Ascending aorta (tissue), 2 donors: ENCODE measurements at regions not wholly inside any gene's neighbourhood (a gene's known extent, or its start where the extent isn't known, plus 50 kb on each side); places are given as distances from the start of the nearest gene placed in this dataset.

Source experiments
- DNase-seq, 2 donors: peaks; one replicate each; pipeline ENCODE4 v3.0.0-alpha.2; 2019; ENCODE audit warnings: low spot score in 2 of 2
- H3K27ac ChIP-seq, 2 donors: fragments of 200-600 bp; sonication (generic); one replicate each; pipeline ENCODE4 v1.5.1; 2016 to 2017; ENCODE audit warnings: mild to moderate bottlenecking in 1 of 2
- H3K27me3 ChIP-seq: fragments of 200-600 bp; sonication (generic); one replicate; pipeline ENCODE4 v1.5.1; 2017
- H3K36me3 ChIP-seq, 2 donors: fragments of 200-600 bp; sonication (generic); one replicate each; pipeline ENCODE4 v1.5.1; 2016
- H3K4me1 ChIP-seq, 2 donors: fragments of 200-600 bp; sonication (generic); one replicate each; pipeline ENCODE4 v1.5.1; 2016 to 2017; ENCODE audit warnings: mild to moderate bottlenecking in 1 of 2
- H3K4me3 ChIP-seq, 2 donors: fragments of 200-600 bp; sonication (generic); one replicate each; pipeline ENCODE4 v1.5.1; 2016 to 2017; ENCODE audit warnings: mild to moderate bottlenecking in 1 of 2
- H3K9me3 ChIP-seq, 2 donors: fragments of 200-600 bp; sonication (generic); one replicate each; pipeline ENCODE4 v1.5.1; 2016
- CTCF ChIP-seq, 3 experiments: fragments of 200-600 bp in 2 of 3; fragments of 450-650 bp in 1 of 3; sonication (generic) in 2 of 3; IDR thresholded peaks; one replicate each; pipeline ENCODE4 v1.5.1; 2016 to 2019; ENCODE audit warnings: antibody characterized with exemption in 3 of 3, mild to moderate bottlenecking in 1 of 3, moderate library complexity in 1 of 3
- intact Hi-C: fragments of 100-400 bp; cut with DNase I; formaldehyde crosslinking; loops from one replicate; pipeline ENCODE4 v1.15.1; 2023

DNA sequence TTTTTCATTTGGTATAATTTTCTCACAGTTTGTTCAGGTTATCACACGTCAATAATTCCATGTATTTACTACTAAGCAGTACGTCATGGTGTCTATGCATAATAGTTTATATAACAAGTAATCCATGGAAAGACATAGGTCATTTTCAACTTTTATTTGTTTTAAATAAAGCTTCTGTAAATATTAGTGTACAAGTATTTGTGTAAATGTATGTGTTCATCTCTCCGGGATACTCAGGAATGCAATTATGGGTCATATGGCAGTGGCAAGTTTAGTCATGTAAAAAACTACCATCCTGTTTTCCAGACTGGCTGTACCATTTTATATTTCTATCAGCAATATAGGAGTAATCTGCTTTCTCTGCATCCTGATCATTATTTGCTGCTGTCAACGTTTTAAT lies 231.1 kb upstream of the ZNF804A start:
- TF ChIP-seq CTCF (IDR thresholded peaks at IDR 0.05): no peak
- Histone ChIP-seq H3K36me3 (no peaks in the 10 kb centered on the region), H3K4me3 (no peak overlapping the region), H3K27me3 (no peaks in the 10 kb centered on the region), H3K4me1 (no peaks in the 10 kb centered on the region), H3K27ac (no peak overlapping the region), H3K9me3 (no peaks in the 10 kb centered on the region)
- intact Hi-C loops: no loop called here
- DNase-seq: no peak

DNA sequence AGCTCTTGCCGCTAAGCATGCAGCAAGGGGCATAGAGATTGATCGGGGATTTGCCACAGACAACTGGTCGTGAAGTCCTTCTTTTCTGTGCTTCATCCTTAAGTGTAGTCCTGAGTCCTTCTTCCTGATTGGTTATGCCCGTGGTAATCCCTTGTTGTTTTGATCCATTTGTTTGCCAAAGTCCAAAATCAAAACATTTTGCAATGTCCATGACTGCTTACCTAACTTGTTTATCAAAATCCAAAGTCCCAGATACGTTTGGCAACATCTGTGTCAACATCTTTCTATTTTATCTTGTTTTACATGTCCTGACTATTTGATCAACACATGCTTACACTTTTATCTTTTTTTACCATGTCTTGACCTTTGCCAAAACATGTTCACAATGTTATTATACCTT lies 229.0 kb upstream of the ZNF804A start:
- Histone ChIP-seq H3K4me3 (no peak overlapping the region), H3K27ac (no peak overlapping the region), H3K36me3 (no peaks in the 10 kb centered on the region), H3K4me1 (no peaks in the 10 kb centered on the region), H3K9me3 (no peaks in the 10 kb centered on the region), H3K27me3 (no peaks in the 10 kb centered on the region)
- intact Hi-C loops: no loop called here
- no peak for DNase-seq
- TF ChIP-seq CTCF (IDR thresholded peaks at IDR 0.05): no peak

DNA sequence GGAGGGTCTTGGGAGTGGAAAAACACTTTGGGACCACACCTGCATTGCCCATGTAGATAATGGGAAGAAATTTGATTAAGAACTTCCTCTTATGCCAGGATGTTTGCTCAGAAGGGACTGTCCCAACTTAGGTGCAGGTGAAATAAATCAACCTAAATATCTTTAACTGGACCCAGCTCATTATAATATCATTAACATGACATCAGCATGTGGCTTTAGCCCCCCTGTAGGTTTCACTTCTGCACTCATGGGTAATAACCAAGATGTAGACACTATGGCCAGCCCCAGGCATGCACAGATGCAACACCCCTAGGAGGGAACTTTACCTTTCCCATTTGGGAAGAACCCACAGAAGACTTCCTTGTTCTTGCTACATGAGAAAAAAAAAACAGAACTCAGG lies 227.4 kb upstream of the ZNF804A start:
- Histone ChIP-seq H3K36me3 (no peaks in the 10 kb centered on the region), H3K9me3 (no peaks in the 10 kb centered on the region), H3K4me3 (no peak overlapping the region), H3K27ac (no peak overlapping the region), H3K4me1 (no peaks in the 10 kb centered on the region), H3K27me3 (no peaks in the 10 kb centered on the region)
- intact Hi-C loops: no loop called here
- no peak for TF ChIP-seq CTCF (IDR thresholded peaks at IDR 0.05)
- DNase-seq: no peak

- Histone ChIP-seq H3K36me3 (no peaks in the 10 kb centered on the region), H3K4me3 (no peak overlapping the region), H3K4me1 (no peaks in the 10 kb centered on the region), H3K27ac (no peak overlapping the region), H3K27me3 (no peaks in the 10 kb centered on the region), H3K9me3 (no peaks in the 10 kb centered on the region)
- TF ChIP-seq CTCF (IDR thresholded peaks at IDR 0.05): no peak
- DNase-seq: no peak
- intact Hi-C loops: no loop called here
Observed at GRCh38 chr2:184371641-184372040, 226.7 kb upstream of the ZNF804A start.

DNA sequence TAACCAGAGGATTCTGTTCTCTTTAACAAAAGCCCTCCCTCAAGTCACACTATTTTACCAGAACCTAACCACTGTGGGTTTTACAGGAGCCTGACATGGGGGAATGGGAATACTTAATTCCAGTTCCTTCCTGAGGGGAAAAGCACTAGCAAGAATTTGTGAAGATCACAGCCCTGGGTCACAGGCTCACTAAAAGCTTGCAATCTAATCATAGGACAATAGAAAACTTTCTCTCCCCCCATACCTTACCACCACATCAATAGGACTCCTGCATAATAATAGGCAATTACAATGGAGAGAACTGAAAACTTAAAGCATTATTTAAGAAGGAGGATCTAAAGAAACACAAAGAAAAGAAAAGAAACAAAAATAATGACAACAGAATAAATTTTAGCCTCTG lies 225.8 kb upstream of the ZNF804A start:
- intact Hi-C loops: no loop called here
- no peak overlapping the region for H3K4me3 ChIP-seq
- H3K27me3 ChIP-seq: no peaks in the 10 kb centered on the region
- no peaks in the 10 kb centered on the region for H3K4me1 ChIP-seq
- no peak for TF ChIP-seq CTCF (IDR thresholded peaks at IDR 0.05)
- no peaks in the 10 kb centered on the region for H3K36me3 ChIP-seq
- DNase-seq: no peak
- H3K9me3 ChIP-seq: no peaks in the 10 kb centered on the region
- no peak overlapping the region for H3K27ac ChIP-seq

DNA sequence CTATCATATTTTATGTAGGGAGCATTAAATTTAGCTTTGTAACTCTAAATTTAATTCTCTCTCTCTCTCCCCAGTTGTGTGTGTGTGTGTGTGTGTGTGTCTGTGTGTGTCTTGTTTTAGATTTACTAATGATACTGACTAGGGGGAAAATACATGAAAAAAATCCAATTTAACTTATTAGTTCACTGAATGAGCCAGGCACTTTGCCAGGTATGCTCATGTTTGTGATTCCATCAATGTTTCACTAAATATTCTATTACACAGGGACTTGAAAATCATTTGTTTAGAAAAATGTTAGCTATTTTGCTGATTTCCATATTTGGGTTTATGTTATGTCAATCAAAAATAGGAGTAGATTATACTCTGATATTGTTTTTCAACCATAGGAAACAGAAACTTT lies 203.7 kb upstream of the ZNF804A start:
- no peak for DNase-seq
- H3K4me3 ChIP-seq: no peak overlapping the region
- no peak for TF ChIP-seq CTCF (IDR thresholded peaks at IDR 0.05)
- intact Hi-C loops: no loop called here
- H3K27ac ChIP-seq: no peak overlapping the region
- no peaks in the 10 kb centered on the region for H3K4me1 ChIP-seq
- H3K36me3 ChIP-seq: no peaks in the 10 kb centered on the region
- no peaks in the 10 kb centered on the region for H3K9me3 ChIP-seq
- H3K27me3 ChIP-seq: no peaks in the 10 kb centered on the region
